ENCODE measurements at regions not wholly inside any gene's neighbourhood (a gene's known extent, or its start where the extent isn't known, plus 50 kb on each side); places are given as distances from the start of the nearest gene placed in this dataset.
"Not testable (repeated sequence)": the region's sequence is repeated elsewhere in the genome, so short reads cannot be mapped to it uniquely, and the experiment has no call there.

GRCh38 chr17:51423421-51424160 is 163.2 kb downstream of the UTP18 start:
- Histone ChIP-seq H3K4me3 (ENCODE audit: low read length) (no peak overlapping the region), H3K36me3 (ENCODE audit: control insufficient read depth, insufficient read depth, low read length, severe bottlenecking) (no peaks in the 10 kb centered on the region), H3K27me3 (replicated peaks; ENCODE audit: control insufficient read depth, insufficient read depth, low read length) (peaks cover 3% of the 10 kb centered on the region), H3K9ac (ENCODE audit: low read length) (no peak overlapping the region), H3K9me3 (ENCODE audit: control insufficient read depth, low read length) (no peaks in the 10 kb centered on the region), H3K4me1 (ENCODE audit: control insufficient read depth, insufficient read depth, low read length) (no peaks in the 10 kb centered on the region)
- DNase-seq (ENCODE audit: low read depth), result no peak

GRCh38 chr17:51425773-51426172 is 165.4 kb downstream of the UTP18 start:
- no peak for DNase-seq (ENCODE audit: low read depth)
- no peaks in the 10 kb centered on the region for H3K36me3 ChIP-seq (ENCODE audit: control insufficient read depth, insufficient read depth, low read length, severe bottlenecking)
- H3K9ac ChIP-seq (ENCODE audit: low read length), result no peak overlapping the region
- peaks cover 3% of the 10 kb centered on the region for H3K27me3 ChIP-seq (replicated peaks; ENCODE audit: control insufficient read depth, insufficient read depth, low read length)
- no peaks in the 10 kb centered on the region for H3K4me1 ChIP-seq (ENCODE audit: control insufficient read depth, insufficient read depth, low read length)
- H3K9me3 ChIP-seq (ENCODE audit: control insufficient read depth, low read length), result no peaks in the 10 kb centered on the region
- H3K4me3 ChIP-seq (ENCODE audit: low read length), result no peak overlapping the region

- no peak overlapping the region for H3K4me3 ChIP-seq (ENCODE audit: low read length)
- peaks cover 3% of the 10 kb centered on the region for H3K27me3 ChIP-seq (replicated peaks; ENCODE audit: control insufficient read depth, insufficient read depth, low read length)
- H3K36me3 ChIP-seq (ENCODE audit: control insufficient read depth, insufficient read depth, low read length, severe bottlenecking), result no peaks in the 10 kb centered on the region
- no peak for DNase-seq (ENCODE audit: low read depth)
- H3K9ac ChIP-seq (ENCODE audit: low read length), result no peak overlapping the region
- H3K4me1 ChIP-seq (ENCODE audit: control insufficient read depth, insufficient read depth, low read length), result no peaks in the 10 kb centered on the region
- H3K9me3 ChIP-seq (ENCODE audit: control insufficient read depth, low read length), result no peaks in the 10 kb centered on the region
Measured at GRCh38 chr17:51427323-51427811, 167.0 kb downstream of the UTP18 start.

GRCh38 chr17:51427856-51428255 is 167.5 kb downstream of the UTP18 start:
- no peak overlapping the region for H3K9ac ChIP-seq (ENCODE audit: low read length)
- peaks cover 3% of the 10 kb centered on the region for H3K27me3 ChIP-seq (replicated peaks; ENCODE audit: control insufficient read depth, insufficient read depth, low read length)
- H3K4me3 ChIP-seq (ENCODE audit: low read length), result no peak overlapping the region
- no peaks in the 10 kb centered on the region for H3K9me3 ChIP-seq (ENCODE audit: control insufficient read depth, low read length)
- H3K36me3 ChIP-seq (ENCODE audit: control insufficient read depth, insufficient read depth, low read length, severe bottlenecking), result no peaks in the 10 kb centered on the region
- no peaks in the 10 kb centered on the region for H3K4me1 ChIP-seq (ENCODE audit: control insufficient read depth, insufficient read depth, low read length)
- no peak for DNase-seq (ENCODE audit: low read depth)

- Histone ChIP-seq H3K4me3 (ENCODE audit: low read length) (no peak overlapping the region), H3K4me1 (ENCODE audit: control insufficient read depth, insufficient read depth, low read length) (no peaks in the 10 kb centered on the region), H3K36me3 (ENCODE audit: control insufficient read depth, insufficient read depth, low read length, severe bottlenecking) (no peaks in the 10 kb centered on the region), H3K9me3 (ENCODE audit: control insufficient read depth, low read length) (no peaks in the 10 kb centered on the region), H3K27me3 (replicated peaks; ENCODE audit: control insufficient read depth, insufficient read depth, low read length) (peaks cover 3% of the 10 kb centered on the region), H3K9ac (ENCODE audit: low read length) (no peak overlapping the region)
- DNase-seq (ENCODE audit: low read depth), result no peak
Measured at GRCh38 chr17:51428668-51429495, 168.5 kb downstream of the UTP18 start.

- H3K4me3 ChIP-seq (ENCODE audit: low read length); DNase-seq (ENCODE audit: low read depth); H3K4me1 ChIP-seq (ENCODE audit: control insufficient read depth, insufficient read depth, low read length); H3K27me3 ChIP-seq (replicated peaks; ENCODE audit: control insufficient read depth, insufficient read depth, low read length); H3K9ac ChIP-seq (ENCODE audit: low read length); H3K9me3 ChIP-seq (ENCODE audit: control insufficient read depth, low read length); H3K36me3 ChIP-seq (ENCODE audit: control insufficient read depth, insufficient read depth, low read length, severe bottlenecking): not testable (repeated sequence)
Measured at GRCh38 chr17:51429938-51430337, 169.6 kb downstream of the UTP18 start.

- no peak for DNase-seq (ENCODE audit: low read depth)
- Histone ChIP-seq H3K36me3 (ENCODE audit: control insufficient read depth, insufficient read depth, low read length, severe bottlenecking) (no peaks in the 10 kb centered on the region), H3K9ac (ENCODE audit: low read length) (no peak overlapping the region), H3K4me1 (ENCODE audit: control insufficient read depth, insufficient read depth, low read length) (no peaks in the 10 kb centered on the region), H3K27me3 (replicated peaks; ENCODE audit: control insufficient read depth, insufficient read depth, low read length) (peaks cover 3% of the 10 kb centered on the region), H3K4me3 (ENCODE audit: low read length) (no peak overlapping the region), H3K9me3 (ENCODE audit: control insufficient read depth, low read length) (no peaks in the 10 kb centered on the region)
Measured at GRCh38 chr17:51430591-51430990, 170.2 kb downstream of the UTP18 start.

GRCh38 chr17:51434434-51435170 is 174.3 kb downstream of the UTP18 start:
- no peak overlapping the region for H3K9ac ChIP-seq (ENCODE audit: low read length)
- H3K4me3 ChIP-seq (ENCODE audit: low read length), result no peak overlapping the region
- DNase-seq (ENCODE audit: low read depth), result no peak

GRCh38 chr17:51435171-51435552 is 174.8 kb downstream of the UTP18 start:
- no peaks in the 10 kb centered on the region for H3K27me3 ChIP-seq (replicated peaks; ENCODE audit: control insufficient read depth, insufficient read depth, low read length)
- DNase-seq (ENCODE audit: low read depth), result no peak

More at GRCh38 chr17:51434434-51435170, 174.3 kb downstream of the UTP18 start:
- H3K36me3 ChIP-seq (ENCODE audit: control insufficient read depth, insufficient read depth, low read length, severe bottlenecking), result no peaks in the 10 kb centered on the region
- H3K9me3 ChIP-seq (ENCODE audit: control insufficient read depth, low read length), result no peaks in the 10 kb centered on the region
- H3K27me3 ChIP-seq (replicated peaks; ENCODE audit: control insufficient read depth, insufficient read depth, low read length), result no peaks in the 10 kb centered on the region
- no peaks in the 10 kb centered on the region for H3K4me1 ChIP-seq (ENCODE audit: control insufficient read depth, insufficient read depth, low read length)

GRCh38 chr17:51435641-51436091 is 175.3 kb downstream of the UTP18 start:
- Histone ChIP-seq H3K4me1 (ENCODE audit: control insufficient read depth, insufficient read depth, low read length) (no peaks in the 10 kb centered on the region), H3K36me3 (ENCODE audit: control insufficient read depth, insufficient read depth, low read length, severe bottlenecking) (no peaks in the 10 kb centered on the region), H3K4me3 (ENCODE audit: low read length) (no peak overlapping the region), H3K27me3 (replicated peaks; ENCODE audit: control insufficient read depth, insufficient read depth, low read length) (no peaks in the 10 kb centered on the region), H3K9ac (ENCODE audit: low read length) (no peak overlapping the region), H3K9me3 (ENCODE audit: control insufficient read depth, low read length) (no peaks in the 10 kb centered on the region)
- DNase-seq (ENCODE audit: low read depth), result no peak

More at GRCh38 chr17:51435171-51435552, 174.8 kb downstream of the UTP18 start:
- no peak overlapping the region for H3K4me3 ChIP-seq (ENCODE audit: low read length)
- no peaks in the 10 kb centered on the region for H3K36me3 ChIP-seq (ENCODE audit: control insufficient read depth, insufficient read depth, low read length, severe bottlenecking)
- H3K9ac ChIP-seq (ENCODE audit: low read length), result no peak overlapping the region
- H3K4me1 ChIP-seq (ENCODE audit: control insufficient read depth, insufficient read depth, low read length), result no peaks in the 10 kb centered on the region
- H3K9me3 ChIP-seq (ENCODE audit: control insufficient read depth, low read length), result no peaks in the 10 kb centered on the region
